GM19455 (cell line): ENCODE measurements at regions not wholly inside any gene's neighbourhood (a gene's known extent, or its start where the extent isn't known, plus 50 kb on each side); places are given as distances from the start of the nearest gene placed in this dataset.

Experiments
- ATAC-seq: cut with Tn5 transposase; IDR thresholded peaks from one replicate; pipeline ENCODE4 v1.9.1; 2021; ENCODE audit not compliant: unreplicated experiment

- ATAC-seq, result no peak
Observed at GRCh38 chr14:82113007-82113406, 579.4 kb upstream of the SEL1L start.

DNA sequence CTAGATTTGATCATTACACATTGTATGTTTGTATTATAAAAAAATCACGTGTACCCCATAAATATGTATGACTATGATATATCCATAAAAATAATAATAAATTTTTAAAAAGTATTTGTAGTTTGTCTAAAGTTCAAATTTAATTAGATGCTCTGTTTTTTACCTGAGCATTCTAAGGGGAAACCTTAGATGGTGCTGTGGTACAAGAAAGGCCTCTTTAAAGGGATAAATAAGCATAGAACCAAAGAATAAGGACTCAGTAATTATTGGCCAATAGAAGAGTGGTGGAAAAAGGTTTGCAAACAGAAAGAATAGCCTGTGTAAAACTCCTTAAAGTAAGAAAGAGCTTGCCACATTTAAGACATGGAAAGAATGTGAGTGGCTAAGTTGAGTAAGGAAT lies 580.1 kb upstream of the SEL1L start:
- no peak for ATAC-seq

DNA sequence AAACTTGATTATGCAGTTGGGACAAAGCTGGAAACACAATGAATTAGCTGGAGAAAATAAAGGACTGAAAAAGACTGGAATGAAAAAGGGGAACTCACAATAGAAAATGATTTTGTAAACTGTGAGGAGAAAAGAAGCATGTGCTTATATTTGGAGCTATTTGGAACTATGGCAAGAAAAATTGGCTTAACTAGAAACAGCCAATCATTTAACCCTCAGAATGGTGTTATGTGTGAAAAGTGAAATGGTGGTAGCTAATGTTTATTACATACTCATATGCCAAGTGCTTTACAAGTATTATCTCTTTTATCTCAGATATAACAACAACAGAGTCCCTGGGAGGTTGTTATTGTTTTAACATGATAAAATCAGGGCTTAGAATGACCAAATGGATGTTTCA lies 583.1 kb upstream of the SEL1L start:
- no peak for ATAC-seq

- ATAC-seq, result no peak
Observed at GRCh38 chr14:82122655-82123054, 589.0 kb upstream of the SEL1L start.

DNA sequence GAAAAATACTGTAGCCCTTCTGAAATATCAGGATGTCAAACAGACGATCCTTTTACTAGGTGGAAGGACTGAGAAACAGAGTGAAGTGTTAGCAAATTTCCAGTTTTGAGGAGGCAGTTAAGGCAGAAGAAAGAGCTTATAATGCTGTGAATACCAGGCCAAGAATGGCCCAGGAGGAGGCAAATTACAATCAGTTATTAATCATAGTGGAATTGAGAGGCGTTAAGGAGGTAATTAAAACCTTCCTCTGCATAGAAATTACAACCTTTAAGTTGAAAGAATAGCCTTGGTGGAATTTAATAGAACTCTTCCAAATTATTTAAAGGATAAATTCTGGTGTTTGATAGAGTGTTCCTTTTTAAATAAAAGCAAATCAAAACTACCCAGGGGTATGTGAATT lies 590.9 kb upstream of the SEL1L start:
- ATAC-seq, result no peak

GRCh38 chr14:82126006-82126405 lies 592.4 kb upstream of the SEL1L start:
- no peak for ATAC-seq

DNA sequence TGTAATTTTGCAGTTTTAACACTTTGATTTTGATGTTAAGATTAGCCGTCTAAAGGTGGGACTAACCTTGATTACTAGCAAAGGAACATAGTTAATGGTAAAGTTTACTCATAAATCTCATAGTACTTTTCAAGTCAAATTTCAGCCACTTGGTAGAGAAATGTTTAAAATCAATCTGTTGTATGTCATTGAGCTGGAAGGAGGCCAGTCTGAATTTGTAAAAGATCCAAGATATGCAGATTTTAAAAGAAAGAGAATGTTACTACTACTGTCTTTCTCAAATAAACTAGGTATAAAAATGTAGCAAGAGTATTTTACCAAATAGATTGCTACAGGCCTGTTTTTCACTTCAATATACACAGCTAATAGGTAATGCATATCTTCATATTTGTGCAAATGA lies 600.8 kb upstream of the SEL1L start:
- no peak for ATAC-seq

DNA sequence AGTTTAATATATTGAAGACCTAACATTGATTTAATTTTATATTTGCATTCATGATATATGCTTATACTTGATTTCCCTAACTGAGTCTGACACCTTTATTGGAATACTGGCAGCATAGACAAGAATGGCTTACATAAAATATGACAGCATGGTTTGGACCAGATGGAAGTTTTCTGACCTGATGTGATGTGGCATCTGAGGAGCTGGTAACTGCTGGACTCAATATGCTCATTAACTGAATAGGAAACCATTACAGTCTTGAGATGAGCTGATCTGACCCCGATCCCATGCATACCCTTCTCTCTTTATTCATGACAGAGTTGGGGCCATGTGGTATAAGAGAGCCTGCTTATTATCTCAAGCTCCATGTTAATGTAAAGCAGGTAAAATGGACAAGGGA lies 604.8 kb upstream of the SEL1L start:
- ATAC-seq, result no peak

DNA sequence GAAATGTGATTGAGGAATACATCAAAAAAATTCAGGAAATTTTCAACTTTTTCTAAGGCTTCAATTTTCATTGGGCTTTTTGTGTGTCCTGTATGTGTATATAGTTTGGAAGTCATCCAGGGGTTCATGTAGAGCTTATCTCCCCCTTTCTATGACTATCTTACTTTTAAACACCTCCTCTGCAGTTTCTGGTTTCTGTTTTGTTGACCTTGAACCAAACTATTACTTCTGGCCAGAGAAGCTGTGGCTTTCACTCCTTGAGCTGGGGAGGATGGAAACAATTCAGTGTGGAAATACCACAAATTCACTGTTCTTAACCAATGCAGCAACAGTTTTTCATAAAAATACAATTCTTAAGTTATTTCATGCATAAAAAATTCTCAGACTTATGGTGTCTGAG lies 613.2 kb upstream of the SEL1L start:
- ATAC-seq, result no peak

GRCh38 chr14:82153689-82154088 lies 620.0 kb upstream of the SEL1L start:
- no peak for ATAC-seq

GRCh38 chr14:82159624-82160023 lies 626.0 kb upstream of the SEL1L start:
- ATAC-seq, result no peak

DNA sequence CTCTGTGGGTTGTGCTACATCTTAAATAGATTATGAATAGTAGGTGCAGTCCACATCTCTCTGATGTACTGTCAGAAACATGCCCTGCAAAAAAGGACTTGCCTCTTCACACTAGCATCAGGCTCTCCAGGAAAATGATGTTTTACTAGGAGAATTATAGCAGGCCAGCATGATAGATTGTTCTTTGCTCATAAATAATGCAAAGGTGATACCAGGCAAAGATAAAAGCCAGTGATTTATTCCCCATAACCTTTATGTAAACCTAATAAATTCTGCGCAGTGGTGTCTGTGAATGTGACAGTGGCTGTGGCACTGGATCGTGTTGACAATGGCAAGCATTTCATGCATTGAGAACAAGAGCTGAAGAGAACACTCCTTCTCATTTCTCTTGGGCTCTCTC lies 646.5 kb upstream of the SEL1L start:
- ATAC-seq, result no peak

DNA sequence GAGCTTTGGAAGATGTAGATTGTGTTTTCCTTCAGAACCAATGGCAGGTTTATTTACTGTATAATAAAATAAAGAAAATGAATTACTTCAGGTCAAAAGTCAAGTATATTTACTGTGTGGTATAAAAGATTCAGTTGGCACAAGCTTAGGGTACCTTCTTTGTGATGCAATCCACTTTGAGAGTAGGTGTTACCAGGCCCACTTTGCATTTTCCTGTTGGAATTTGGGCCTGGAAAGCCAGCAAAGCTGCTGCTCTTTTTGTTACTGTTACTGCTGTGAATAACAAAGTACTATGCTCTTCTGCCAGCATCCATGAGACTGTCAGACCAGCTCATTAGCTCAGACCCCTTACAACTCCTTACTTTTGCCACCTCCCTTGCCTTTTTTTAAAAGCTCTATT lies 649.0 kb upstream of the SEL1L start:
- ATAC-seq, result no peak

DNA sequence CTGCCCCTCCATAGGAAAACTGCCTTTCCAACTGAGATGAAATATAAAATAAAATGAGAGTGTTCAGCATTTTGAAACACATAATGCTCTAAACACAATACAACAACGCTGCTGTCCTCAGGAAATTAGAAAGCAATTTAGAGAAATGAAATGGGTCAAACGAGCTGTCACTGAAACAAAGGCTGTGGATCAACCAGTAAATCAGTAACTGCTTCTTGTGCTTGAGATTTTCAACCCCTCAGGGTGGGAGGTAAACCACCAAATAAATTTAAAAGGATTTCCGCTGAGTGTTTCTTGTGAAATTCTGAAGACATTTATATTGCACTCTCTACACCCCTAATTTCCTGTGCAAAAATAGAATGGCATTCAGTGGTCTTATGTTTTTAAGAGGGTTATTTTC lies 657.1 kb upstream of the SEL1L start:
- ATAC-seq, result no peak

GRCh38 chr14:82192387-82192786 lies 658.7 kb upstream of the SEL1L start:
- no peak for ATAC-seq

DNA sequence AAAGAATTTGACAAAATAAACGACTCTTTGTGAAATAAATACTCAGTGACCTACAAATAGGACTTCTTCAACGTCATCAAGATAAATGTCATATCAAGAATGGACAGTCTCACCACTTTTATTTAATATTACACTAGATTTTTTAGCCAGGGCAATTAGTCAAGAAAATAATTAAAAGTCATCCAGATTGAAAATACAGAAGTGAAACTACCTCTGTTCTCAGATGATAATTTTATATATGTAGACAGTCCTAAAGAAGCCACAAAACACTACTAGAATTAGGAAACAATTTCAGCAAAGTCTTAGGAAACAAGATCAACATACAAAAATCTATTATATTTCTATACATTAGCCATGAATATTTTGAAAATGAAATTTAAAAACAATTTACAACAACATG lies 689.6 kb upstream of the SEL1L start:
- no peak for ATAC-seq

- no peak for ATAC-seq
Observed at GRCh38 chr14:82224610-82225009, 691.0 kb upstream of the SEL1L start.

GRCh38 chr14:82230748-82231147 lies 697.1 kb upstream of the SEL1L start:
- no peak for ATAC-seq

DNA sequence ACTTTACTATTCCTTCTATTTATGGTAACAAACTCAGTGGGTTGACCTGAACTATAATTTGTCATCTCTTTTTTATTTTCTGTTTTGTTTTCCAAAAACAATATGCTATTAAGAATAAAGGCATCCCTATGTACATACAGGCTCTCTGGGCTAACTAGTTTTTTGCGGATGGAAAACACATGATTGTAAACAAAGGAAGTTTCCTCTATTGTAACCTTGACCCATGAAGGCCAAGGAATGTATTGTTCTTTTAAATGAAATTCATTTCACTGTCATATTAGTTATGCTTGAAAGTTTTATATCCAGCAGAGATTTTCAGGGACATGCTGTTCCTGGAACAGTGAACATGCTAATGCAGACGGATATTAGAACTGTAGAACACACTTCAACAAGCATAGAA lies 705.0 kb upstream of the SEL1L start:
- no peak for ATAC-seq

DNA sequence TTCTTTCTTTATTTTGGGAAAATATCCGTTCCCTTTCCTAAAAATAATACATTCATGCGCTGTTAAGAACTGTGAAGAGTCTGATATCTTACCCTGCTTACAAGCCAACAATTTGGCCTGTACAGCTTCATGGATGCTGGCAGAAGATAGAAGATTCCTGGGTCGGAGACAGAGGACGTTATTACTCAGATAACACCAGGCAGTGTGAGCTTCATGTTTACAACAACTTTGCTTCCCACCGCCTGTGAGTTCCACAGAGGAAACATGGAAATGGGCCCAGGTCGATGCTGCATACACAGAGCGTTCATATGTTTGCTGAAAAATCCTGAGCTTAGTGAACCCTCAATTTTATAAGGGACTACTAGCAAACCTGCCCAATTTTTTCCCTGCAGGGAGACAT lies 705.6 kb upstream of the SEL1L start:
- ATAC-seq, result no peak

DNA sequence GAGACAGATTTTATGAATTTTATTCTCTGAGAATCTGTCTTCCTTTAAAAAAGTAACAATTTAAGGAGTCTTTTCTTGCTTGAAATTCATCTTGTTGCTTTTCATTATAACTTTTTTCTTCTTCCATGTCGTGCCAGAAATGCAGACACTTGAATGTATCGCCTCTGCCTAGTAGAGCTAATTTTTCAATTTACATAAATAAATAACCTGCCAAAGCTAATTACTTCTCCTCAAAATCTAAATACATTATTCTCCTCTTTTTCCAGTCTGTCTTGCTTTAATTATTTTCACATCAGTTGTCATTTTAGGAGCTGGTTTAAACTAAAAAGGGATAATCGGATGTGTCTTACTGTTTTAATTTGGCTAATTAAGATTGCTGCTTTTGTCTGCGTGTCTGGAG lies 711.1 kb upstream of the SEL1L start:
- ATAC-seq, result no peak

DNA sequence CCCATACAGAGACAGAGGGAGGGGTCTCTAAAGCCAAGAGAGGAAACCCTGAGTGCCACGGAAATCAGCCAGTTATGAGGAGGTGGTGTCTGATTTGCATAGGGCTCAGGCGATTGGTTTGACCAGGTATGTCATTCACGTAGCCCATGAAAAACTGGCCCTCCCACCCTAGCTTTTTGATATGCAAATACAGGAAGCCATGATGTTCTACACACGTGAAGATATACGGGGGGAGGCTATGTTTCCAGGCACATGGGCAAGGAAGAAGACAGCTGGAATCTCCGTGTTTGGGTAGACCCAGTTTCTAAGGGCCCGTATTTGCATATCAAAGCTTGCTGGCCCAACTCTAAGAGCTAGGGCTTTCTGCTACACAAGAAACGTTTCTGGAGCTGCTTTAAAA lies 717.8 kb upstream of the SEL1L start:
- ATAC-seq, result no peak

DNA sequence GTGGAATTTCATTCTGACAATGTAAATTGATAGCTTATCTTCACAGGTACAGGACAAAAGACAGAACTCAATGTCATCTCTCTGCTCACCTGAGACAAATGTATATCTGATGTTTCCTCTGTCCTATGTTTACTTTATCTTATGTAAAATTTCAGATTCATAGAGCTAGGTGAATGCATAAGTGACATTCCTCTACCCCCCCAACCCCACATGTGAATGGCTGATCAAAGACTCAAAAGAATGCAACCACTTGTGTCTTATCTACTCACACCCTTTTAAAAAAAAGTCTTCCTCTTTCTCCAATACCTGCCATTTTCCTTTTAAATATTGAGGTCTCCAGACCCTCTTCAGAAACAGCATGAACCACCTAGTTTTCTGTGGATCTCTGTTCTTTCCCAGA lies 736.6 kb upstream of the SEL1L start:
- ATAC-seq, result no peak

GRCh38 chr14:82298811-82299210 lies 765.2 kb upstream of the SEL1L start:
- ATAC-seq, result no peak
